ENCODE measurements at regions not wholly inside any gene's neighbourhood (a gene's known extent, or its start where the extent isn't known, plus 50 kb on each side); places are given as distances from the start of the nearest gene placed in this dataset.

DNA sequence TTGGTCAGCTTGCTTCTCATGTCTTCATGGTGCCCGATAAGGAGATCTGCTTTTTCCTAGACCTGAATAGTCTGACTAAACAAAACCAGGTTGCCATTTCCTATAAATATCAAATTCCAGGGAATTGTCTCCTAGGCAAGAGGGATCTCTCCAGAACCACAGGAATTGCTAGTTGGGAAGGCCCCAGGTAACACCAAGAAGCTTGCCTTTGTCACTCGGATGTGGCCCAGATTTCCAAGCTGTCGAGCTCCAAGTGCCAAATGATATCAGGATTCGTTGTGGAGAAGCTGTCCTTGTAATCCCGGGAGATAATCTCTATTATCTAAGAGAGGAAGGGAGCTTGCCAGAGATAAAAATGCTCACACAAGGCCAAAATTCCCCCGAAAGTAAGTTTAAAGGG is 1288.5 kb upstream of the AUTS2 start:
- TF ChIP-seq, protein P1, sequence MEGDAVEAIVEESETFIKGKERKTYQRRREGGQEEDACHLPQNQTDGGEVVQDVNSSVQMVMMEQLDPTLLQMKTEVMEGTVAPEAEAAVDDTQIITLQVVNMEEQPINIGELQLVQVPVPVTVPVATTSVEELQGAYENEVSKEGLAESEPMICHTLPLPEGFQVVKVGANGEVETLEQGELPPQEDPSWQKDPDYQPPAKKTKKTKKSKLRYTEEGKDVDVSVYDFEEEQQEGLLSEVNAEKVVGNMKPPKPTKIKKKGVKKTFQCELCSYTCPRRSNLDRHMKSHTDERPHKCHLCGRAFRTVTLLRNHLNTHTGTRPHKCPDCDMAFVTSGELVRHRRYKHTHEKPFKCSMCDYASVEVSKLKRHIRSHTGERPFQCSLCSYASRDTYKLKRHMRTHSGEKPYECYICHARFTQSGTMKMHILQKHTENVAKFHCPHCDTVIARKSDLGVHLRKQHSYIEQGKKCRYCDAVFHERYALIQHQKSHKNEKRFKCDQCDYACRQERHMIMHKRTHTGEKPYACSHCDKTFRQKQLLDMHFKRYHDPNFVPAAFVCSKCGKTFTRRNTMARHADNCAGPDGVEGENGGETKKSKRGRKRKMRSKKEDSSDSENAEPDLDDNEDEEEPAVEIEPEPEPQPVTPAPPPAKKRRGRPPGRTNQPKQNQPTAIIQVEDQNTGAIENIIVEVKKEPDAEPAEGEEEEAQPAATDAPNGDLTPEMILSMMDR (conservative IDR thresholded peaks at IDR 0.05; ENCODE audit: low read depth in 2 of 2): no peak
- TF ChIP-seq JUNB (IDR thresholded peaks at IDR 0.05; ENCODE audit: unreplicated experiment) (no peak), EZH2phosphoT487 (IDR thresholded peaks at IDR 0.05; ENCODE audit: unreplicated experiment) (no peak), POLR2AphosphoS5 (IDR thresholded peaks at IDR 0.05; ENCODE audit: low read depth) (no peak), EZH2 (IDR thresholded peaks at IDR 0.05; ENCODE audit: low read depth, unreplicated experiment) (no peak), ZNF114 (CRISPR knock-in tag; IDR thresholded peaks at IDR 0.05) (no peak)
- TF ChIP-seq, protein P2, sequence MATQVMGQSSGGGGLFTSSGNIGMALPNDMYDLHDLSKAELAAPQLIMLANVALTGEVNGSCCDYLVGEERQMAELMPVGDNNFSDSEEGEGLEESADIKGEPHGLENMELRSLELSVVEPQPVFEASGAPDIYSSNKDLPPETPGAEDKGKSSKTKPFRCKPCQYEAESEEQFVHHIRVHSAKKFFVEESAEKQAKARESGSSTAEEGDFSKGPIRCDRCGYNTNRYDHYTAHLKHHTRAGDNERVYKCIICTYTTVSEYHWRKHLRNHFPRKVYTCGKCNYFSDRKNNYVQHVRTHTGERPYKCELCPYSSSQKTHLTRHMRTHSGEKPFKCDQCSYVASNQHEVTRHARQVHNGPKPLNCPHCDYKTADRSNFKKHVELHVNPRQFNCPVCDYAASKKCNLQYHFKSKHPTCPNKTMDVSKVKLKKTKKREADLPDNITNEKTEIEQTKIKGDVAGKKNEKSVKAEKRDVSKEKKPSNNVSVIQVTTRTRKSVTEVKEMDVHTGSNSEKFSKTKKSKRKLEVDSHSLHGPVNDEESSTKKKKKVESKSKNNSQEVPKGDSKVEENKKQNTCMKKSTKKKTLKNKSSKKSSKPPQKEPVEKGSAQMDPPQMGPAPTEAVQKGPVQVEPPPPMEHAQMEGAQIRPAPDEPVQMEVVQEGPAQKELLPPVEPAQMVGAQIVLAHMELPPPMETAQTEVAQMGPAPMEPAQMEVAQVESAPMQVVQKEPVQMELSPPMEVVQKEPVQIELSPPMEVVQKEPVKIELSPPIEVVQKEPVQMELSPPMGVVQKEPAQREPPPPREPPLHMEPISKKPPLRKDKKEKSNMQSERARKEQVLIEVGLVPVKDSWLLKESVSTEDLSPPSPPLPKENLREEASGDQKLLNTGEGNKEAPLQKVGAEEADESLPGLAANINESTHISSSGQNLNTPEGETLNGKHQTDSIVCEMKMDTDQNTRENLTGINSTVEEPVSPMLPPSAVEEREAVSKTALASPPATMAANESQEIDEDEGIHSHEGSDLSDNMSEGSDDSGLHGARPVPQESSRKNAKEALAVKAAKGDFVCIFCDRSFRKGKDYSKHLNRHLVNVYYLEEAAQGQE (IDR thresholded peaks at IDR 0.05; ENCODE audit: unreplicated experiment): no peak
